Right lobe of liver (tissue), 6 donors: ENCODE measurements at regions not wholly inside any gene's neighbourhood (a gene's known extent, or its start where the extent isn't known, plus 50 kb on each side); places are given as distances from the start of the nearest gene placed in this dataset.

ENCODE experiments used
- ATAC-seq, 4 donors: fragments of 200-7000 bp; cut with Tn5 transposase; one replicate each; pipeline ENCODE4 v1.9.1; 2020; ENCODE audit warnings: mild to moderate bottlenecking in 4 of 4, moderate library complexity in 4 of 4
- DNase-seq, 3 donors: peaks; one replicate each; pipeline ENCODE4 v3.0.0-alpha.2; 2020
- H3K27ac ChIP-seq, 3 donors: fragments of 200-600 bp; one replicate each; pipeline ENCODE4 v1.8.0; 2022
- H3K27me3 ChIP-seq, 2 donors: fragments of 200-600 bp; one replicate each; pipeline ENCODE4 v1.8.0; 2022
- H3K36me3 ChIP-seq, 4 donors: fragments of 200-600 bp; sonication (generic) in 1 of 4; one replicate each; pipeline versions ENCODE4 v1.5.1 to v1.8.0; 2017 to 2022; ENCODE audit warnings: control low read depth in 1 of 4
- H3K4me1 ChIP-seq, 4 donors: fragments of 200-600 bp; sonication (generic) in 1 of 4; one replicate each; pipeline versions ENCODE4 v1.5.1 to v1.8.0; 2017 to 2022; ENCODE audit warnings: control low read depth in 1 of 4
- H3K4me3 ChIP-seq, 3 donors: fragments of 200-600 bp; one replicate each; pipeline ENCODE4 v1.8.0; 2022
- H3K9me3 ChIP-seq, 4 donors: fragments of 200-600 bp; sonication (generic) in 1 of 4; one replicate each; pipeline versions ENCODE4 v1.5.1 to v1.8.0; 2017 to 2022; ENCODE audit warnings: control low read depth in 1 of 4
- POLR2A ChIP-seq: fragments of 450-650 bp; IDR thresholded peaks from one replicate; pipeline ENCODE4 v1.6.1; 2017; ENCODE audit warnings: antibody characterized with exemption, mild to moderate bottlenecking
- WGBS: methylation state at CpG from one replicate; pipeline ENCODE4 v1.1.6; 2018; ENCODE audit warnings: low coverage, low lambda C conversion rate; ENCODE audit not compliant: insufficient coverage; ENCODE audit errors: missing lambda C conversion rate; 5-methylcytosine and 5-hydroxymethylcytosine counted together
- intact Hi-C, 2 donors: fragments of 100-400 bp; cut with DNase I; formaldehyde crosslinking; loops; one replicate each; pipeline versions ENCODE4 v1.11.2 to v1.14.1; 2022
- TF ChIP-seq, protein P1 (sequence below), 4 donors: fragments of 200-600 bp in 3 of 4; fragments of 450-650 bp in 1 of 4; IDR thresholded peaks; one replicate each; pipeline versions ENCODE4 v1.5.1 to v1.8.0; 2016 to 2022; ENCODE audit warnings: antibody characterized with exemption in 4 of 4, mild to moderate bottlenecking in 2 of 4
- donor health status: DM: no; HTN: yes; CAD: no.
- donor health status: DM: no; HTN: no; CAD: no.
- donor health status: DM: no; HTN: no; CAD: no.
- donor health status: DM: no; HTN: yes; CAD: no.
- donor health status: DM: no; HTN: yes; CAD: no.

DNA sequence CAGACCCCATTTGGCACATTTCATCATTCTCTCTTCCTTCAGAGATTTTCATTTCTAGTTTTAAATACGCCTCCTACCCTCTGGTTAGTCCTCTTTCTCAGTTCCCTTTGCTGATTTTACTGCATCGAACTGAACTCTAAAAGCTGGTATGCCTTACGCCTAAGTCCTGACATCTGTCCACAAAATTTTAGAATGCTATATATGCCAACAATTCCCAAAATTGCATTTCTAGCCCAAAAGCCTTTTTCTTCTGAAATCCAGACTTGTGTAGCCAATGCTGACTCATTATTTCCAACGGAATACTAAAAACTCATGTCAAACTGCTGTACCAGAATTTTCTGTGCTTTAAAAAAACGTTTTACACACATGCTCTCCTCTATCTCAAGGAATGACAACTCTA is 1124.4 kb upstream of the TENM4 start:
- no peaks in the 10 kb centered on the region for H3K36me3 ChIP-seq
- intact Hi-C loops: no loop called here
- H3K4me3 ChIP-seq: no peak overlapping the region
- no peaks in the 10 kb centered on the region for H3K4me1 ChIP-seq
- no peaks in the 10 kb centered on the region for H3K9me3 ChIP-seq
- DNase-seq: no peak
- no peaks in the 10 kb centered on the region for H3K27me3 ChIP-seq
- TF ChIP-seq POLR2A: no peak
- TF ChIP-seq, protein P1, sequence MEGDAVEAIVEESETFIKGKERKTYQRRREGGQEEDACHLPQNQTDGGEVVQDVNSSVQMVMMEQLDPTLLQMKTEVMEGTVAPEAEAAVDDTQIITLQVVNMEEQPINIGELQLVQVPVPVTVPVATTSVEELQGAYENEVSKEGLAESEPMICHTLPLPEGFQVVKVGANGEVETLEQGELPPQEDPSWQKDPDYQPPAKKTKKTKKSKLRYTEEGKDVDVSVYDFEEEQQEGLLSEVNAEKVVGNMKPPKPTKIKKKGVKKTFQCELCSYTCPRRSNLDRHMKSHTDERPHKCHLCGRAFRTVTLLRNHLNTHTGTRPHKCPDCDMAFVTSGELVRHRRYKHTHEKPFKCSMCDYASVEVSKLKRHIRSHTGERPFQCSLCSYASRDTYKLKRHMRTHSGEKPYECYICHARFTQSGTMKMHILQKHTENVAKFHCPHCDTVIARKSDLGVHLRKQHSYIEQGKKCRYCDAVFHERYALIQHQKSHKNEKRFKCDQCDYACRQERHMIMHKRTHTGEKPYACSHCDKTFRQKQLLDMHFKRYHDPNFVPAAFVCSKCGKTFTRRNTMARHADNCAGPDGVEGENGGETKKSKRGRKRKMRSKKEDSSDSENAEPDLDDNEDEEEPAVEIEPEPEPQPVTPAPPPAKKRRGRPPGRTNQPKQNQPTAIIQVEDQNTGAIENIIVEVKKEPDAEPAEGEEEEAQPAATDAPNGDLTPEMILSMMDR (IDR thresholded peaks at IDR 0.05): no peak
- WGBS: 40% methylated on average over 5 of the region's 5 CpGs
- H3K27ac ChIP-seq: no peak overlapping the region
- no peak for ATAC-seq

DNA sequence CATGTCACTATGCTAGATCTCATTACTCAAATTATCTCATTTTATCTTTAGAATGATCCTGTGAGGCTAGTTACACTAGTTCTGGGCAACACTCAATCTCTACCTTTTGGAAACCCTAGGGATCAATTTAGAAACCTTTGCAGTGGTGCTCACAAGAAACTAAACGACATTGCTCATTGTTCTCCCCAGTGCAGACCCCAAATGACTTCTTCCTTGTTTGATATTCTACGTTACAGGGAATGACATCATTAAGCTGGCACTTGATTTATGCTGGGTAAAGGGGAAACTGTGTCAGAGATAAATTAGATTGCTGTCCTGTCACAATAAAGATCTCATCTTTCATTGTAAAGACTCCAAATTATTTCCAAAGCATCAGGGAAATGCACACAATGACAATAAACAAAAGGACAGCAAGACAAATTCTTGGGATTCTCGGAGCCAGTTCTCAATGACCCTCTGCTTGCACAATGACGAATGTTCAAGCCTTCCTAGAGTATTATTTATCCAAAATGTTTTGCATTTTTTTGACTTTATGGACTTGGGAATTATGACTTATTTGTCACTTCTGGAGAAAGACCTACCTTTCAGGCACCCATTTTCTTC is 1121.8 kb upstream of the TENM4 start:
- no peak overlapping the region for H3K4me3 ChIP-seq
- H3K9me3 ChIP-seq: no peaks in the 10 kb centered on the region
- WGBS: 15% methylated on average over 4 of the region's 4 CpGs
- intact Hi-C loops: no loop called here
- TF ChIP-seq POLR2A: no peak
- TF ChIP-seq, protein P1 (IDR thresholded peaks at IDR 0.05): no peak
- no peaks in the 10 kb centered on the region for H3K27me3 ChIP-seq
- no peaks in the 10 kb centered on the region for H3K4me1 ChIP-seq
- DNase-seq (no peak), ATAC-seq (no peak)
- H3K36me3 ChIP-seq: no peaks in the 10 kb centered on the region
- H3K27ac ChIP-seq: no peak overlapping the region

DNA sequence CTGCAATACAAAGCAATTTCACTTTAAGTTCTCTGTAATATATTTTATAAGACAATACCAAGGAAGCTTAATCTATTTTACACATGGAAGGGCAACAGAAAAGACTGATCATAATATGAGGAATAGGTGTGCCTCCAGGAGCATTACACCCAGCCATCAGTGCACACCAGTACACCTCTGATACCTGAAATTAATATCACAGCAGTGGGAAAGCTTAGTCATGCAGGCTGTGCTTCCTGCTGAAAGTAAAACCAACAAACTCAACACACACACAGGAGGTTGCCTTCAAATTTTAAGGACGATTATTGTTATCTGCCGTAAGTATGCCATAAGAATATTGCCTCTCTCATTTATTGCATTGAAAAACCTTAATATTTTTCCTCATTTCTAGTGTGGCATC is 1119.1 kb upstream of the TENM4 start:
- Histone ChIP-seq H3K4me3 (no peak overlapping the region), H3K36me3 (no peaks in the 10 kb centered on the region), H3K4me1 (no peaks in the 10 kb centered on the region), H3K27ac (no peak overlapping the region), H3K27me3 (no peaks in the 10 kb centered on the region), H3K9me3 (no peaks in the 10 kb centered on the region)
- DNase-seq (no peak), ATAC-seq (no peak)
- TF ChIP-seq POLR2A: no peak
- TF ChIP-seq, protein P1 (IDR thresholded peaks at IDR 0.05): no peak
- intact Hi-C loops: no loop called here
- 58% methylated on average over 2 of the region's 2 CpGs for WGBS

DNA sequence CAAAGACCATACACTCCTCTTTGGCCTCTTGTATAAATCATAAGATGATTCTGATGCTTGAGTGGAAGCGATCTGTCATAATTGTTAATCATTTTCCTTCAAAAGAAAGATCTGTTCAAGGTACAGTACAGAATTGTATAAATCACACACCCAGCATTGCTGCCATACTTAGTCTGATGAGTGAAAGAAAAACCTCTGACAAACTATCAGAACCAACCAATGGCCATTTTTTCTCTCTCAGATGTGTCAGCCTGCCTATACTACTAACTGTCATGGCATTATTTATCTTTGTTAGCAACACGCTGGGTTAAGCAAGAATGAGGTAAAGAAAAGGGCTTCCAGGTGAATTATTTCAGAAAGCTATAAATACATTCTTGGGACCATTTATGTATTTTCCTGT is 1112.7 kb upstream of the TENM4 start:
- ATAC-seq (no peak), DNase-seq (no peak)
- Histone ChIP-seq H3K36me3 (no peaks in the 10 kb centered on the region), H3K27me3 (no peaks in the 10 kb centered on the region), H3K27ac (no peak overlapping the region), H3K4me1 (no peaks in the 10 kb centered on the region), H3K4me3 (no peak overlapping the region), H3K9me3 (no peaks in the 10 kb centered on the region)
- intact Hi-C loops: no loop called here
- TF ChIP-seq, protein P1 (IDR thresholded peaks at IDR 0.05): no peak
- TF ChIP-seq POLR2A: no peak
- 67% methylated on average over 2 of the region's 2 CpGs for WGBS

DNA sequence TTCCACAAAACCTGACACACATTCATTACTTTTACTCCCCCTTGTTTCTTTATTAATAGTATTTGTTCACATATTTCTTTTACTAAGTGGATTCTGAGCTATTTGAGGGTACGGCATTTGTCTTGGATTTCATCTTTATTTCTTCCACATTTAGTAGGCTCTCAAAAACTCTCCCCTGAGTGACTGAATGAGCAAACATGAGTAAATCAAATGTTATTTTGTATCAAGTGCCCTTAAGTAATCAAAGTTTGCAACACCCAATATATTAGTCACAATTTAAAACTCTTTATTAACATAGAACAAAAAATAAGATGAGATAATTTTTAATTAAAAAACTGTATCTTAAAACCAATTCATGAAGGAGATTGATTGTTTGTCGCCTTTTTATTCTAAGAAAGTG is 1101.9 kb upstream of the TENM4 start:
- no peaks in the 10 kb centered on the region for H3K4me1 ChIP-seq
- WGBS: 51% methylated on average over 2 of the region's 2 CpGs
- DNase-seq (no peak), ATAC-seq (no peak)
- H3K27me3 ChIP-seq: no peaks in the 10 kb centered on the region
- H3K36me3 ChIP-seq: no peaks in the 10 kb centered on the region
- intact Hi-C loops: no loop called here
- H3K27ac ChIP-seq: no peak overlapping the region
- H3K4me3 ChIP-seq: no peak overlapping the region
- TF ChIP-seq, protein P1 (IDR thresholded peaks at IDR 0.05): no peak
- TF ChIP-seq POLR2A: no peak
- H3K9me3 ChIP-seq: no peaks in the 10 kb centered on the region
